Vagina (tissue), 2 donors: ENCODE measurements at regions not wholly inside any gene's neighbourhood (a gene's known extent, or its start where the extent isn't known, plus 50 kb on each side); places are given as distances from the start of the nearest gene placed in this dataset.

Experiments used
- DNase-seq, 2 donors: peaks; one replicate each; pipeline ENCODE4 v3.0.0-alpha.2; 2017; ENCODE audit errors: extremely low spot score in 2 of 2
- H3K27ac ChIP-seq: fragments of 200-600 bp; sonication (generic); one replicate; pipeline ENCODE4 v1.5.1; 2019
- H3K27me3 ChIP-seq: fragments of 200-600 bp; sonication (generic); one replicate; pipeline ENCODE4 v1.5.1; 2019
- H3K36me3 ChIP-seq, 2 donors: fragments of 200-600 bp; sonication (generic); one replicate each; pipeline ENCODE4 v1.5.1; 2017 to 2019
- H3K4me1 ChIP-seq: fragments of 200-600 bp; sonication (generic); one replicate; pipeline ENCODE4 v1.5.1; 2019
- H3K4me3 ChIP-seq, 2 donors: fragments of 200-600 bp; sonication (generic); 1 replicate in 1 of 2; 2 replicates in 1 of 2; pipeline ENCODE4 v1.5.1; 2016 to 2019
- H3K9me3 ChIP-seq: fragments of 200-600 bp; sonication (generic); one replicate; pipeline ENCODE4 v1.5.1; 2019
- CTCF ChIP-seq, 3 experiments: fragments of 450-650 bp in 2 of 3; fragments of 200-600 bp in 1 of 3; sonication (generic) in 1 of 3; IDR thresholded peaks; one replicate each; pipeline ENCODE4 v1.5.1; 2017 to 2019; ENCODE audit warnings: antibody characterized with exemption in 3 of 3, mild to moderate bottlenecking in 2 of 3, moderate library complexity in 2 of 3
- POLR2A ChIP-seq, 2 donors: fragments of 450-650 bp; IDR thresholded peaks; one replicate each; pipeline ENCODE4 v1.6.1; 2017; ENCODE audit warnings: antibody characterized with exemption in 2 of 2, mild to moderate bottlenecking in 2 of 2, moderate library complexity in 2 of 2
- POLR2AphosphoS5 ChIP-seq, 2 donors: sonication (generic); formaldehyde crosslinking; IDR thresholded peaks; one replicate each; pipeline ENCODE4 v1.9.0; 2017; ENCODE audit warnings: antibody characterized with exemption in 2 of 2, mild to moderate bottlenecking in 2 of 2, low read depth in 1 of 2; ENCODE audit not compliant: insufficient read depth in 1 of 2
- intact Hi-C: fragments of 100-400 bp; cut with DNase I; formaldehyde crosslinking; loops from one replicate; pipeline ENCODE4 v1.15.1; 2023

- H3K36me3 ChIP-seq: no peaks in the 10 kb centered on the region
- H3K9me3 ChIP-seq: no peaks in the 10 kb centered on the region
- no peak overlapping the region for H3K4me3 ChIP-seq
- intact Hi-C loops: no loop called here
- no peaks in the 10 kb centered on the region for H3K27me3 ChIP-seq
- H3K27ac ChIP-seq: no peak overlapping the region
- DNase-seq: peak in 1 of 2 donors; percentile 70
- TF ChIP-seq POLR2AphosphoS5 (IDR thresholded peaks at IDR 0.05; ENCODE audit: insufficient read depth in 1 of 2, low read depth in 1 of 2) (no peak), CTCF (IDR thresholded peaks at IDR 0.05) (no peak), POLR2A (IDR thresholded peaks at IDR 0.05) (no peak)
- no peaks in the 10 kb centered on the region for H3K4me1 ChIP-seq
These were observed 187.8 kb downstream of the MYLK4 start for GRCh38 chr6:2562721-2563451.

GRCh38 chr6:2560917-2561698, 189.6 kb downstream of the MYLK4 start:
- intact Hi-C loops: no loop called here
- H3K27me3 ChIP-seq: no peaks in the 10 kb centered on the region
- H3K4me1 ChIP-seq: no peaks in the 10 kb centered on the region
- no peak overlapping the region for H3K4me3 ChIP-seq
- DNase-seq: no peak
- no peak overlapping the region for H3K27ac ChIP-seq
- H3K9me3 ChIP-seq: no peaks in the 10 kb centered on the region
- H3K36me3 ChIP-seq: no peaks in the 10 kb centered on the region
- TF ChIP-seq POLR2A (IDR thresholded peaks at IDR 0.05): no peak
- no peak for TF ChIP-seq CTCF (IDR thresholded peaks at IDR 0.05)
- TF ChIP-seq POLR2AphosphoS5 (IDR thresholded peaks at IDR 0.05; ENCODE audit: insufficient read depth in 1 of 2, low read depth in 1 of 2): no peak

GRCh38 chr6:2560140-2560818, 190.4 kb downstream of the MYLK4 start:
- intact Hi-C loops: no loop called here
- no peak for DNase-seq
- Histone ChIP-seq H3K4me1 (no peaks in the 10 kb centered on the region), H3K36me3 (no peaks in the 10 kb centered on the region), H3K9me3 (no peaks in the 10 kb centered on the region), H3K27me3 (no peaks in the 10 kb centered on the region), H3K27ac (no peak overlapping the region), H3K4me3 (no peak overlapping the region)
- TF ChIP-seq CTCF (IDR thresholded peaks at IDR 0.05) (no peak), POLR2A (IDR thresholded peaks at IDR 0.05) (no peak), POLR2AphosphoS5 (IDR thresholded peaks at IDR 0.05; ENCODE audit: insufficient read depth in 1 of 2, low read depth in 1 of 2) (no peak)

GRCh38 chr6:2558861-2559801, 191.6 kb downstream of the MYLK4 start:
- no peak for TF ChIP-seq POLR2AphosphoS5 (IDR thresholded peaks at IDR 0.05; ENCODE audit: insufficient read depth in 1 of 2, low read depth in 1 of 2)
- no peak for TF ChIP-seq CTCF (IDR thresholded peaks at IDR 0.05)
- no peak for TF ChIP-seq POLR2A (IDR thresholded peaks at IDR 0.05)
- DNase-seq: no peak
- no peaks in the 10 kb centered on the region for H3K9me3 ChIP-seq
- no peak overlapping the region for H3K27ac ChIP-seq
- H3K4me1 ChIP-seq: no peaks in the 10 kb centered on the region
- no peaks in the 10 kb centered on the region for H3K36me3 ChIP-seq
- no peak overlapping the region for H3K4me3 ChIP-seq
- intact Hi-C loops: no loop called here
- H3K27me3 ChIP-seq: no peaks in the 10 kb centered on the region
